ENCODE measurements at regions not wholly inside any gene's neighbourhood (a gene's known extent, or its start where the extent isn't known, plus 50 kb on each side); places are given as distances from the start of the nearest gene placed in this dataset.

- no peak for TF ChIP-seq ZBTB4 (CRISPR knock-in tag; IDR thresholded peaks at IDR 0.05)
Measured at GRCh38 chr20:4556781-4557180, 129.5 kb upstream of the PRNP start (continued).

GRCh38 chr20:4555188-4555890 lies 130.9 kb upstream of the PRNP start:
- SMC1A ChIA-PET (ENCODE audit: uncharacterized antibody, unreplicated experiment), result no interaction called here
- no peak for DNase-seq (ENCODE audit: low read depth, low spot score)
- H4K20me1 ChIP-seq (ENCODE audit: control insufficient read depth, insufficient read depth), result no peaks in the 10 kb centered on the region
- 53% methylated on average over 8 of the region's 8 CpGs for WGBS (ENCODE audit: insufficient coverage, insufficient replicate concordance, low lambda C conversion rate, missing lambda C conversion rate)
- no peaks in the 10 kb centered on the region for H3K9me3 ChIP-seq (replicated peaks; ENCODE audit: control insufficient read depth, insufficient read depth, low read length)
- POLR2A ChIA-PET, result interaction anchor here (0.5 kb wide), 1 partner anchor 236 kb away, joined by 5 read pairs; no protein-coding TSS in a partner anchor
- no peak for ATAC-seq
- in situ Hi-C loops (cut with MboI), result no loop called here
- BruUV-seq (replicated peaks), result no TSS peak
- RAD21 ChIA-PET (ENCODE audit: unreplicated experiment), result no interaction called here
- no peak for TF ChIP-seq YY1 (IDR thresholded peaks at IDR 0.05; ENCODE audit: low read depth, low read length)
- CTCF ChIA-PET, result no interaction called here
- no peak overlapping the region for H3K9ac ChIP-seq (ENCODE audit: control insufficient read depth, insufficient read depth, low read length)
- H3K4me2 ChIP-seq (ENCODE audit: control insufficient read depth, insufficient read depth), result no peak overlapping the region
- FAIRE-seq, result no peak
- H3K4me1 ChIP-seq (ENCODE audit: control insufficient read depth, insufficient read depth, low read length), result no peaks in the 10 kb centered on the region
- no peak overlapping the region for H2AFZ ChIP-seq (ENCODE audit: control insufficient read depth, low read depth, low read length)
- H3K4me3 ChIP-seq, result no peak overlapping the region
- no peaks in the 10 kb centered on the region for H3K36me3 ChIP-seq (ENCODE audit: control insufficient read depth in 2 of 2, insufficient read depth in 2 of 2, low read length in 1 of 2)
- H3K27me3 ChIP-seq (replicated peaks in 1 of 2; ENCODE audit: control insufficient read depth in 2 of 2, insufficient read depth in 2 of 2, low read length in 1 of 2), result no peaks in the 10 kb centered on the region; a peak in 1 of 4 replicates
- intact Hi-C loops (cut with micrococcal nuclease; ENCODE audit: unreplicated experiment), result no loop called here
- H3K79me2 ChIP-seq (ENCODE audit: control insufficient read depth, insufficient read depth, low read length), result no peaks in the 10 kb centered on the region
- no peak overlapping the region for H3K27ac ChIP-seq (ENCODE audit: control insufficient read depth, insufficient read depth)

Data from GM12878 (cell line).